H1 (cell line): ENCODE measurements at regions not wholly inside any gene's neighbourhood (a gene's known extent, or its start where the extent isn't known, plus 50 kb on each side); places are given as distances from the start of the nearest gene placed in this dataset.

ENCODE experiments used
- CTCF ChIA-PET: fragments of 300-600 bp; sonication (Branson Sonifier 250); formaldehyde crosslinking; loops from one replicate; lab custom pipeline; 2021; ENCODE audit not compliant: partially characterized antibody; lab: Charles Lee
- POLR2A ChIA-PET: fragments of 300-600 bp; sonication (Branson Sonifier 250); formaldehyde crosslinking; loops from one replicate; lab custom pipeline; 2021; ENCODE audit warnings: inconsistent platforms; ENCODE audit not compliant: partially characterized antibody; lab: Charles Lee
- DNase-seq, 2 experiments: peaks; one replicate each; pipeline versions ENCODE4 v3.0.0 to v3.0.0-alpha.2; 2010 to 2022; ENCODE audit warnings: low spot score in 2 of 2, low read depth in 1 of 2, mixed read lengths in 1 of 2
- FAIRE-seq: peaks from 2 replicates; lab custom pipeline; 2011; peaks lifted over from hg19 to GRCh38; lab: Jason Lieb, UNC
- H2AFZ ChIP-seq: 2 replicates; pipeline ENCODE4 v1.8.1; 2012; ENCODE audit warnings: low read length, inconsistent platforms
- H2AK5ac ChIP-seq: 2 replicates; pipeline ENCODE4 v1.6.1; 2013; ENCODE audit warnings: low read depth, low read length
- H2BK120ac ChIP-seq: replicated peaks from 2 replicates; pipeline ENCODE3; 2013; ENCODE audit warnings: low read depth, low read length, inconsistent platforms
- H2BK12ac ChIP-seq: 2 replicates; pipeline ENCODE4 v1.6.1; 2013; ENCODE audit warnings: low read depth, low read length
- H2BK15ac ChIP-seq: 2 replicates; pipeline ENCODE4 v1.6.1; 2013; ENCODE audit warnings: low read length
- H2BK20ac ChIP-seq: 2 replicates; pipeline ENCODE4 v1.6.1; 2013; ENCODE audit warnings: low read length
- H2BK5ac ChIP-seq: 2 replicates; pipeline ENCODE4 v1.6.1; 2013; ENCODE audit warnings: low read depth, low read length
- H3K14ac ChIP-seq: 2 replicates; pipeline ENCODE4 v1.6.1; 2013; ENCODE audit warnings: inconsistent platforms; ENCODE audit not compliant: insufficient read length
- H3K18ac ChIP-seq: 2 replicates; pipeline ENCODE4 v1.6.1; 2013; ENCODE audit warnings: low read length; ENCODE audit errors: extremely low read depth
- H3K23ac ChIP-seq: 2 replicates; pipeline ENCODE4 v1.6.1; 2013; ENCODE audit warnings: inconsistent platforms; ENCODE audit not compliant: insufficient read length
- H3K23me2 ChIP-seq: 2 replicates; pipeline ENCODE4 v1.6.1; 2013; ENCODE audit warnings: low read depth, low read length
- H3K27ac ChIP-seq: 2 replicates; pipeline ENCODE4 v1.6.1; 2011; ENCODE audit warnings: low read depth, low read length, inconsistent platforms
- H3K27me3 ChIP-seq, 4 experiments: replicated peaks in 1 of 4; 1 replicate in 1 of 4; 2 replicates in 3 of 4; pipeline versions ENCODE4 v1.6.1 to v1.8.1; 2011 to 2013; ENCODE audit warnings: low read length in 3 of 4, mild to moderate bottlenecking in 3 of 4, inconsistent platforms in 2 of 4, mixed read lengths in 2 of 4, moderate library complexity in 1 of 4; ENCODE audit not compliant: control insufficient read depth in 3 of 4, insufficient read depth in 3 of 4; ENCODE audit errors: extremely low read depth in 1 of 4
- H3K36me3 ChIP-seq, 4 experiments: 2 replicates each; pipeline versions ENCODE4 v1.6.1 to v1.8.1; 2011 to 2013; ENCODE audit warnings: mild to moderate bottlenecking in 4 of 4, low read length in 3 of 4, moderate library complexity in 2 of 4, control low read depth in 1 of 4, inconsistent platforms in 1 of 4; ENCODE audit not compliant: insufficient read depth in 4 of 4, control insufficient read depth in 2 of 4
- H3K4ac ChIP-seq: replicated peaks from 2 replicates; pipeline ENCODE3; 2013; ENCODE audit warnings: low read length, low read depth, mixed read lengths, inconsistent platforms; ENCODE audit not compliant: insufficient read length
- H3K4me1 ChIP-seq, 4 experiments: replicated peaks in 1 of 4; 1 replicate in 1 of 4; 2 replicates in 3 of 4; pipeline versions ENCODE4 v1.6.1 to v1.8.1; 2011 to 2013; ENCODE audit warnings: low read length in 3 of 4, inconsistent platforms in 2 of 4, mixed read lengths in 1 of 4; ENCODE audit not compliant: insufficient read depth in 4 of 4, control insufficient read depth in 3 of 4
- H3K4me2 ChIP-seq, 2 experiments: 2 replicates each; pipeline versions ENCODE4 v1.6.1 to v1.8.1; 2011 to 2013; ENCODE audit warnings: low read depth in 2 of 2, low read length in 2 of 2, control low read depth in 1 of 2, inconsistent platforms in 1 of 2, mild to moderate bottlenecking in 1 of 2; ENCODE audit not compliant: insufficient read depth in 1 of 2
- H3K4me3 ChIP-seq, 4 experiments: fragments of 200-600, 300-600 bp in 1 of 4; sonication (generic), shearing (Covaris generic), sonication (Bioruptor Twin) in 1 of 4; 2 replicates each; pipeline versions ENCODE4 v1.5.1 to v1.8.1; 2011 to 2016; ENCODE audit warnings: low read length in 4 of 4, low read depth in 3 of 4, control low read depth in 2 of 4, inconsistent platforms in 2 of 4, mild to moderate bottlenecking in 2 of 4, mixed read lengths in 1 of 4, moderate library complexity in 1 of 4; ENCODE audit not compliant: insufficient read depth in 2 of 4; ENCODE audit errors: extremely low read depth in 1 of 4
- H3K56ac ChIP-seq: replicated peaks from 2 replicates; pipeline ENCODE3; 2013; ENCODE audit warnings: low read depth, mild to moderate bottlenecking, mixed read lengths, low read length, inconsistent platforms; ENCODE audit not compliant: insufficient read length
- H3K79me1 ChIP-seq: 2 replicates; pipeline ENCODE4 v1.6.1; 2013; ENCODE audit warnings: low read depth, low read length, control low read depth
- H3K79me2 ChIP-seq, 2 experiments: 2 replicates each; pipeline versions ENCODE4 v1.6.1 to v1.8.1; 2012 to 2013; ENCODE audit warnings: low read length in 2 of 2, mild to moderate bottlenecking in 2 of 2, inconsistent platforms in 1 of 2; ENCODE audit not compliant: insufficient read depth in 2 of 2, control insufficient read depth in 1 of 2
- H3K9ac ChIP-seq, 4 experiments: replicated peaks in 1 of 4; 1 replicate in 1 of 4; 2 replicates in 3 of 4; pipeline versions ENCODE4 v1.6.1 to v1.8.1; 2011 to 2013; ENCODE audit warnings: low read depth in 3 of 4, low read length in 3 of 4, control low read depth in 2 of 4, mild to moderate bottlenecking in 2 of 4, moderate library complexity in 2 of 4, inconsistent platforms in 1 of 4; ENCODE audit errors: extremely low read depth in 1 of 4
- H3K9me3 ChIP-seq, 2 experiments: 2 replicates each; pipeline versions ENCODE4 v1.6.1 to v1.8.1; 2012 to 2013; ENCODE audit warnings: mild to moderate bottlenecking in 2 of 2, moderate library complexity in 2 of 2, control low read depth in 1 of 2, inconsistent platforms in 1 of 2, low read depth in 1 of 2, low read length in 1 of 2, mixed read lengths in 1 of 2; ENCODE audit not compliant: insufficient read depth in 2 of 2
- H4K20me1 ChIP-seq, 2 experiments: replicated peaks in 1 of 2; 2 replicates each; pipeline versions ENCODE3 to v1.8.1; 2011 to 2013; ENCODE audit warnings: inconsistent platforms in 2 of 2, low read length in 2 of 2, mild to moderate bottlenecking in 1 of 2; ENCODE audit not compliant: insufficient read depth in 2 of 2, control insufficient read depth in 1 of 2
- H4K5ac ChIP-seq: 2 replicates; pipeline ENCODE4 v1.6.1; 2013; ENCODE audit warnings: low read length, low read depth, mixed read lengths, inconsistent platforms; ENCODE audit not compliant: insufficient read length
- H4K8ac ChIP-seq: 2 replicates; pipeline ENCODE4 v1.8.0; 2013; ENCODE audit warnings: mild to moderate bottlenecking, moderate library complexity, low read length, inconsistent platforms; ENCODE audit not compliant: insufficient read depth; ENCODE audit errors: extremely low read depth
- H4K91ac ChIP-seq: replicated peaks from 2 replicates; pipeline ENCODE3; 2013; ENCODE audit warnings: low read length, mixed read lengths, inconsistent platforms; ENCODE audit not compliant: insufficient read length
- ASH2L ChIP-seq: fragments of 200-600, 300-600 bp; sonication (generic); IDR thresholded peaks from one replicate; pipeline ENCODE4 v1.7.1; 2017; ENCODE audit warnings: low read length
- WGBS, 2 experiments: shearing (Covaris generic) in 1 of 2; methylation state at CpG; one replicate each; pipeline versions ENCODE4 v1.1.6 to v1.1.7; 2013 to 2015; ENCODE audit warnings: low lambda C conversion rate in 2 of 2, mixed read lengths in 2 of 2, inconsistent platforms in 1 of 2, low coverage in 1 of 2, missing lambda C conversion rate in 1 of 2; ENCODE audit not compliant: insufficient replicate concordance in 2 of 2, insufficient coverage in 1 of 2, insufficient read length in 1 of 2; ENCODE audit errors: extremely low coverage in 1 of 2, missing lambda C conversion rate in 1 of 2; 5-methylcytosine and 5-hydroxymethylcytosine counted together

DNA sequence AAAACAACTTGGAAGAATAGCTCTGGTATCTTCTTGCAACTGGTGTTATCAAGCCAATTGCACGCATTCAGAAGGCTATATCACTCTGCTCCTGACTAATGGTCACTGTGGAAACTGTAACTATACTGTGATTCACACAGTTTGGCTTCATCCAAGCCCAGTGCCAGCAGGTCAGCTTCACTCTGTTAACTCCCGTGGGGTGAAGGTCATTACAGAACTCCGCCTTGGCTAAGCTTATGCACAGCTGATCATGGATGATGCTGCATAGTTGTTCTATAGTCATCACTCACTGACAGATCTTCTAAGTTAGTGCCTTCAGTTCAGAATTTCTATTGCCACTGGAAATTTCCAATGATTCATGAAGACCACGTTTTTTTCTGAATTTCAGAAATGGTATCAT, 497.2 kb upstream of the NETO1 start:
- Histone ChIP-seq H2BK20ac (no peak overlapping the region), H3K27me3 (no peaks in the 10 kb centered on the region), H4K91ac (no peak overlapping the region), H3K4me2 (no peak overlapping the region), H3K4me3 (no peak overlapping the region), H3K79me2 (no peaks in the 10 kb centered on the region), H3K56ac (no peak overlapping the region), H3K27ac (no peak overlapping the region), H3K36me3 (no peaks in the 10 kb centered on the region), H3K9ac (no peak overlapping the region), H3K23ac (no peak overlapping the region), H2BK15ac (no peak overlapping the region), H3K23me2 (no peaks in the 10 kb centered on the region), H3K14ac (no peak overlapping the region), H4K8ac (no peak overlapping the region), H3K4ac (no peak overlapping the region), H3K79me1 (no peaks in the 10 kb centered on the region), H2AFZ (no peak overlapping the region), H2AK5ac (no peak overlapping the region), H2BK120ac (no peak overlapping the region), H4K20me1 (no peaks in the 10 kb centered on the region), H3K18ac (no peak overlapping the region), H3K9me3 (no peaks in the 10 kb centered on the region), H4K5ac (no peak overlapping the region), H2BK12ac (no peak overlapping the region), H2BK5ac (no peak overlapping the region), H3K4me1 (no peaks in the 10 kb centered on the region)
- CTCF ChIA-PET, result no interaction called here
- DNase-seq (no peak), FAIRE-seq (no peak)
- TF ChIP-seq ASH2L, result no peak
- WGBS, 2 experiments, result 90% methylated on average over 4 of the region's 4 CpGs; no CpG with 5 or more reads in 1 of the 2 experiments
- POLR2A ChIA-PET, result no interaction called here
